ENCODE measurements at regions not wholly inside any gene's neighbourhood (a gene's known extent, or its start where the extent isn't known, plus 50 kb on each side); places are given as distances from the start of the nearest gene placed in this dataset.

- no peak overlapping the region for H3K4me3 ChIP-seq (ENCODE audit: low read depth, low read length)
- no peak for TF ChIP-seq CTCF (IDR thresholded peaks at IDR 0.05; ENCODE audit: low read depth, low read length)
- no peak for DNase-seq
Measured at GRCh38 chr11:121953122-121953521, 162.9 kb downstream of the BLID start.

DNA sequence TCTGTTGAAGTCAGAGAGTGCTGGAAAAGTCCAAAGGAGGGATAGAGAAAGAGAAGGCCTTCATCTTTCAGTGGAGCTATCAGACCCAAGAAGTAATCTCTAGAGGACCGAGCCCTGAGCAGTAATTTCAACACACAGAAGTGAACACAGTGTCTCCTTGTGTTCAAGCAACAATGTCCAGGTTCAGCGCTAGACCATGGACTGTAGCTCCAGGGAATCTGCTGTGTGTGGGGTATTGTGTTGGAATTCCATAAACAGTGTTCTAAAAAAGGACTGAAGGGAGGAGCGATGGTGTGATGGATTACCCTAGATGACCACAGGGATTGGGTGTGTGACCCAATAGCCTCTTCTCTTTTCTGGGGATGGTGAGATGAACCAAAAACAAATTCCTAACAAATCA is 165.9 kb downstream of the BLID start:
- H3K9me3 ChIP-seq = no peaks in the 10 kb centered on the region
- no peak for DNase-seq
- H3K36me3 ChIP-seq = no peaks in the 10 kb centered on the region
- no peaks in the 10 kb centered on the region for H3K4me1 ChIP-seq
- TF ChIP-seq CTCF (IDR thresholded peaks at IDR 0.05; ENCODE audit: low read depth, low read length) = no peak
- no peaks in the 10 kb centered on the region for H3K27me3 ChIP-seq
- no peak overlapping the region for H3K4me3 ChIP-seq (ENCODE audit: low read depth, low read length)

More at GRCh38 chr11:121953122-121953521, 162.9 kb downstream of the BLID start:
- H3K27me3 ChIP-seq = no peaks in the 10 kb centered on the region
- peaks cover 3% of the 10 kb centered on the region for H3K4me1 ChIP-seq
- H3K36me3 ChIP-seq = no peaks in the 10 kb centered on the region
- H3K9me3 ChIP-seq = no peaks in the 10 kb centered on the region

- no peak for DNase-seq
- H3K36me3 ChIP-seq = no peaks in the 10 kb centered on the region
- H3K4me3 ChIP-seq (ENCODE audit: low read depth, low read length) = no peak overlapping the region
- H3K27me3 ChIP-seq = no peaks in the 10 kb centered on the region
- no peaks in the 10 kb centered on the region for H3K4me1 ChIP-seq
- H3K9me3 ChIP-seq = no peaks in the 10 kb centered on the region
- no peak for TF ChIP-seq CTCF (IDR thresholded peaks at IDR 0.05; ENCODE audit: low read depth, low read length)
Measured at GRCh38 chr11:121946514-121946913, 169.5 kb downstream of the BLID start.

DNA sequence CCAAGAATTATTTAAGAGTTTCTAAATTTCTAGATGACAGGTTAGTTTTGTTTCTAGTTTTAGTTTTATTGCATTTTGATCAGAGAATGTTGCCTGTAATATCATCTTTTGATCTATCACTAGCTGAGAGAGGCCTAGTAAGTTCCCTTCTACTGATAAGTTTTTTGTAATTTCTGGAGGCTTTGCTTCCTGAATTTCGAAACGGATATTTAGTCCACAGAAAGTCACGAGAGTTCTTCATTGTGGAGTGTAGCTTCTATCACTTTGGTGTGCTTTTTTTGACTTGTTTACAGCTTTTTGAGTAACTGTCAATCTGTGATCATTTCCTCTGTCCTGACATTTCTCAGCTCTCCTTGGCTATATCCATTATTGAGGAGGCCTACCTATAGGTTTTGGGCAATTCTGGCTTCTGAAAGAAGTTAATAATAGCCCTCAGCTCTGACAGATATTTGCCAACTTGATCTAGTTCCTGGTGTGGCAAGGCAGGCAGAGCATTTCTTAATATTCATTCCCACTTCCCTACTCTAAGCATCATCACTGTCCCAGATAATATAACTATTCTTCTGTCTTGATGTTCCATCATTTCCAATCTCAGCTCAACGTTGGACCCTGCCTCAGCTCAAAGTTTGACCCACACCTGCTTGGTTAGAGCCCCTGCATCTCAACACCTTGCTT is 171.3 kb downstream of the BLID start:
- H3K4me3 ChIP-seq (ENCODE audit: low read depth, low read length) = no peak overlapping the region
- H3K27me3 ChIP-seq = no peaks in the 10 kb centered on the region
- H3K36me3 ChIP-seq = no peaks in the 10 kb centered on the region
- no peaks in the 10 kb centered on the region for H3K4me1 ChIP-seq
- H3K9me3 ChIP-seq = no peaks in the 10 kb centered on the region
- DNase-seq = no peak
- TF ChIP-seq CTCF (IDR thresholded peaks at IDR 0.05; ENCODE audit: low read depth, low read length) = no peak

DNA sequence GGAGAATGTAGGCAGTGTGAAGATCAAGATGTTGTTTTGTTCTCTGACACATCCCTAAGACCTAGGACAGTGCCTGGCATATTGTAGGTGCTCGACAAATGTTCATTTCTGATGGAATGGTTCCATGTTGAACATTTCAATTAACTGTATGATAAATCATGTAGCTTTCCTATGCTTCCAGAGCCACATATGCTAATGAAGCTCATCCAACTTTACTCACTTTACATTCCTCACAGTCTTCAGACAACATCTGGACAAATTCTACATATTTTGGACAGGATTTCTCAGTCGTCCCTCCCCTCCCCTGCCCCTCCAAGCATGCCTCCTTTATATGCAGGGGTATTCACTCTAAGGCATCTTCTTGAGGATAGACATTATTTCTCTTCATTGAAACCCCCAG is 177.9 kb downstream of the BLID start:
- no peaks in the 10 kb centered on the region for H3K27me3 ChIP-seq
- H3K9me3 ChIP-seq = no peaks in the 10 kb centered on the region
- H3K4me1 ChIP-seq = no peaks in the 10 kb centered on the region
- TF ChIP-seq CTCF (IDR thresholded peaks at IDR 0.05; ENCODE audit: low read depth, low read length) = no peak
- H3K4me3 ChIP-seq (ENCODE audit: low read depth, low read length) = no peak overlapping the region
- H3K36me3 ChIP-seq = no peaks in the 10 kb centered on the region
- no peak for DNase-seq

- no peaks in the 10 kb centered on the region for H3K27me3 ChIP-seq
- peaks cover 5% of the 10 kb centered on the region for H3K4me1 ChIP-seq
- H3K4me3 ChIP-seq (ENCODE audit: low read depth, low read length) = no peak overlapping the region
- no peaks in the 10 kb centered on the region for H3K36me3 ChIP-seq
- no peaks in the 10 kb centered on the region for H3K9me3 ChIP-seq
- no peak for TF ChIP-seq CTCF (IDR thresholded peaks at IDR 0.05; ENCODE audit: low read depth, low read length)
- no peak for DNase-seq
Measured at GRCh38 chr11:121936781-121937447, 179.1 kb downstream of the BLID start.
